SK-N-SH treated with all-trans-retinoic acid at 6 μM for 48 hours (cell line): ENCODE measurements at regions not wholly inside any gene's neighbourhood (a gene's known extent, or its start where the extent isn't known, plus 50 kb on each side); places are given as distances from the start of the nearest gene placed in this dataset.
A peak's percentile ranks its signal among the peaks of the same experiment; 100 is the strongest.

ENCODE experiments used
- ATAC-seq: fragments of 200-7000 bp; cut with Tn5 transposase; 3 replicates; pipeline ENCODE4 v1.9.1; 2020; ENCODE audit warnings: mild to moderate bottlenecking, moderate library complexity
- ARNTL ChIP-seq: fragments of 450-650 bp; formaldehyde crosslinking; IDR thresholded peaks from 2 replicates; pipeline ENCODE4 v1.5.0; 2020; ENCODE audit warnings: low read depth, mild to moderate bottlenecking, moderate library complexity, borderline replicate concordance
- BACH2 ChIP-seq: fragments of 250-450 bp; sonication (Bioruptor Pico); IDR thresholded peaks from 2 replicates; pipeline ENCODE4 v1.9.0; 2021; ENCODE audit warnings: mild to moderate bottlenecking, borderline replicate concordance
- CSDC2 ChIP-seq: fragments of 250-450 bp; sonication (Bioruptor Pico); IDR thresholded peaks from 2 replicates; pipeline ENCODE4 v1.5.0; 2020; ENCODE audit warnings: mild to moderate bottlenecking, moderate library complexity
- GLIS3 ChIP-seq: fragments of 250-450 bp; sonication (Bioruptor Pico); IDR thresholded peaks from 2 replicates; pipeline ENCODE4 v1.5.0; 2020; ENCODE audit warnings: mild to moderate bottlenecking, moderate library complexity
- ISL1 ChIP-seq: fragments of 250-450 bp; sonication (Bioruptor Pico); IDR thresholded peaks from 2 replicates; pipeline ENCODE4 v2.1.2; 2022; ENCODE audit warnings: mild to moderate bottlenecking, moderate library complexity
- OSR1 ChIP-seq: fragments of 250-450 bp; sonication (Bioruptor Pico); IDR thresholded peaks from 2 replicates; pipeline ENCODE4 v1.8.0; 2022; ENCODE audit warnings: moderate library complexity, mild to moderate bottlenecking, inconsistent platforms
- PPARA ChIP-seq: fragments of 250-450 bp; sonication (Bioruptor Pico); IDR thresholded peaks from 2 replicates; pipeline ENCODE4 v1.5.0; 2020; ENCODE audit warnings: mild to moderate bottlenecking, borderline replicate concordance
- RARB ChIP-seq: fragments of 250-450 bp; sonication (Bioruptor Pico); IDR thresholded peaks from 2 replicates; pipeline ENCODE4 v1.8.0; 2021; ENCODE audit warnings: mild to moderate bottlenecking, moderate library complexity
- SNAI2 ChIP-seq: fragments of 250-450 bp; sonication (Bioruptor Pico); IDR thresholded peaks from 2 replicates; pipeline ENCODE4 v1.5.0; 2020; ENCODE audit warnings: mild to moderate bottlenecking, moderate library complexity
- TCF4 ChIP-seq: fragments of 250-450 bp; sonication (Bioruptor Pico); IDR thresholded peaks from 2 replicates; pipeline ENCODE4 v1.8.0; 2021; ENCODE audit warnings: mild to moderate bottlenecking, moderate library complexity, borderline replicate concordance
- TOX ChIP-seq: fragments of 250-450 bp; sonication (Bioruptor Pico); IDR thresholded peaks from 2 replicates; pipeline ENCODE4 v1.8.0; 2021; ENCODE audit warnings: mild to moderate bottlenecking, moderate library complexity, borderline replicate concordance
- ZC3H10 ChIP-seq: fragments of 250-450 bp; sonication (Bioruptor Pico); IDR thresholded peaks from 2 replicates; pipeline ENCODE4 v1.5.1; 2021; ENCODE audit warnings: mild to moderate bottlenecking, moderate library complexity
- ZFP3 ChIP-seq: fragments of 250-450 bp; sonication (Bioruptor Pico); IDR thresholded peaks from 2 replicates; pipeline ENCODE4 v1.5.0; 2020; ENCODE audit warnings: mild to moderate bottlenecking, moderate library complexity
- ZFP30 ChIP-seq: fragments of 450-650 bp; formaldehyde crosslinking; IDR thresholded peaks from 2 replicates; pipeline ENCODE4 v1.5.0; 2022; ENCODE audit warnings: mild to moderate bottlenecking, moderate library complexity
- ZNF70 ChIP-seq: fragments of 450-650 bp; formaldehyde crosslinking; IDR thresholded peaks from 2 replicates; pipeline ENCODE4 v1.5.0; 2020; ENCODE audit warnings: mild to moderate bottlenecking, moderate library complexity
- ZNF8 ChIP-seq: fragments of 450-650 bp; formaldehyde crosslinking; IDR thresholded peaks from 2 replicates; pipeline ENCODE4 v1.5.0; 2020; ENCODE audit warnings: mild to moderate bottlenecking, moderate library complexity
- TF ChIP-seq, protein P1 (sequence below): fragments of 250-450 bp; sonication (Bioruptor Pico); IDR thresholded peaks from 2 replicates; pipeline ENCODE4 v1.5.1; 2020; ENCODE audit warnings: low read depth, mild to moderate bottlenecking, moderate library complexity
- TF ChIP-seq, protein P2 (sequence below): fragments of 250-450 bp; sonication (Bioruptor Pico); IDR thresholded peaks from 2 replicates; pipeline ENCODE4 v1.5.1; 2021; ENCODE audit warnings: mild to moderate bottlenecking, moderate library complexity
- TF ChIP-seq, protein P3 (sequence below): fragments of 250-450 bp; sonication (Bioruptor Pico); IDR thresholded peaks from 2 replicates; pipeline ENCODE4 v1.5.0; 2020; ENCODE audit warnings: mild to moderate bottlenecking, moderate library complexity

DNA sequence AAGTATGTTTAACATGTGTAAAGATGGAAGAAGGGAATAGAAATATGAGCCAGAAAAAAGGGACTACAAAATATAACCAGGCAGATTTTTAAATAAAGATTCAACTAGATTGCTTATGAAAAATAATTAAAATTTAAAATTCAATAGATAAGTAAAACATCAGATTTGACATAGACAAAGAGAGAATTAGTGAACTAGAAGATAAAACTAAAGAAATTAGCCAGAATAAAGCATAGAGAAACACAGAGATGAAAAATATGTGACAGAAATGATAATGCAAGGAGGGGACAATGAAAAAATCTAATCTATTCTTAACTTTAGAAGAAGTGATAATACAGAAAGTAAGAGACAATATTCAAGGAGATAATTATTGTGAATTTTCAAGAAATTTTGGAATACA lies 222.6 kb upstream of the PMFBP1 start:
- no peak for TF ChIP-seq BACH2
- TF ChIP-seq ZFP30 = peak; percentile 94
- no peak for TF ChIP-seq ZNF8 (CRISPR knock-in tag)
- TF ChIP-seq ZNF70 = no peak
- TF ChIP-seq GLIS3 (CRISPR knock-in tag) = no peak
- ATAC-seq = no peak

DNA sequence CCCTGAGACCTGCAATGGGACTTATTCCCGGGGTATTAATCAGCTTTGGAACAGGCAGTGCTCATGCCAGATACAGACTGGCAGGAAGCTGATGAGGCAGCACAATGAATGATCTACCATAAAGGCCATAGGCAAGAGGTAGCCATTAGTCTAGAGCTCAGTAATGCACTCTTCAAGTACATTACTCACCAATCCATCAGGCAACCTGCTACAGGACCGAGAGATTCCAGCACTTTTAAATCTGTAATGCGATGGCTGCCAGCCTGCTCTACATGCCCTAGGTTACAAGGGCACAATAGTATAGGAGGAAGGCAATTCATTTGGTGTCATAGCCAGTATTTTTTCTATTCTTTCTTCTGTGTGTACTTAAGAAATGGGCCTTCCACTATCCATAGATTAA lies 217.8 kb upstream of the PMFBP1 start:
- TF ChIP-seq TOX (CRISPR knock-in tag) = no peak
- no peak for TF ChIP-seq RARB (CRISPR knock-in tag)
- no peak for TF ChIP-seq ISL1 (CRISPR knock-in tag)
- ATAC-seq = no peak

DNA sequence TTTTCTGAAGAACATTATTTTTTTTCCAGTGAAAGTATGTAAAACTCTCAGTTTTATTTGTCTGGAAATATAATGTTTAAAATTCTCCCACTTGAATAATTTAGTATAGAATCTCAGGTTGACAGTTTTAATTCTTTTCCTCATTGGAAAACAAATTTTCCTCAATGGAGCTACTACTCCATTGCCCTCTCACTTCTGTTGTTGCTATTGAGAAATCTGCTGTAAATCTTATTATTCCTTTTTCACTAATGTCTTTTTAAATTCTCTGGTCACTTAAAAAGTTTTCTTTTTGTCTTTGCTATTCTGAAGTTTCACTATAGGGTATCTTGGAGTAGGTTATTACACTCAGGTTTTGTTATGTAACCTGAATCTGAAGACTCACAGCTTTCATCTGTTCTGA lies 216.1 kb upstream of the PMFBP1 start:
- TF ChIP-seq, protein P1, sequence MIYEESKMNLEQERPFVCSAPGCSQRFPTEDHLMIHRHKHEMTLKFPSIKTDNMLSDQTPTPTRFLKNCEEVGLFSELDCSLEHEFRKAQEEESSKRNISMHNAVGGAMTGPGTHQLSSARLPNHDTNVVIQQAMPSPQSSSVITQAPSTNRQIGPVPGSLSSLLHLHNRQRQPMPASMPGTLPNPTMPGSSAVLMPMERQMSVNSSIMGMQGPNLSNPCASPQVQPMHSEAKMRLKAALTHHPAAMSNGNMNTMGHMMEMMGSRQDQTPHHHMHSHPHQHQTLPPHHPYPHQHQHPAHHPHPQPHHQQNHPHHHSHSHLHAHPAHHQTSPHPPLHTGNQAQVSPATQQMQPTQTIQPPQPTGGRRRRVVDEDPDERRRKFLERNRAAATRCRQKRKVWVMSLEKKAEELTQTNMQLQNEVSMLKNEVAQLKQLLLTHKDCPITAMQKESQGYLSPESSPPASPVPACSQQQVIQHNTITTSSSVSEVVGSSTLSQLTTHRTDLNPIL (CRISPR knock-in tag) = no peak
- no peak for TF ChIP-seq ZFP3 (CRISPR knock-in tag)
- TF ChIP-seq TCF4 = no peak
- TF ChIP-seq, protein P2, sequence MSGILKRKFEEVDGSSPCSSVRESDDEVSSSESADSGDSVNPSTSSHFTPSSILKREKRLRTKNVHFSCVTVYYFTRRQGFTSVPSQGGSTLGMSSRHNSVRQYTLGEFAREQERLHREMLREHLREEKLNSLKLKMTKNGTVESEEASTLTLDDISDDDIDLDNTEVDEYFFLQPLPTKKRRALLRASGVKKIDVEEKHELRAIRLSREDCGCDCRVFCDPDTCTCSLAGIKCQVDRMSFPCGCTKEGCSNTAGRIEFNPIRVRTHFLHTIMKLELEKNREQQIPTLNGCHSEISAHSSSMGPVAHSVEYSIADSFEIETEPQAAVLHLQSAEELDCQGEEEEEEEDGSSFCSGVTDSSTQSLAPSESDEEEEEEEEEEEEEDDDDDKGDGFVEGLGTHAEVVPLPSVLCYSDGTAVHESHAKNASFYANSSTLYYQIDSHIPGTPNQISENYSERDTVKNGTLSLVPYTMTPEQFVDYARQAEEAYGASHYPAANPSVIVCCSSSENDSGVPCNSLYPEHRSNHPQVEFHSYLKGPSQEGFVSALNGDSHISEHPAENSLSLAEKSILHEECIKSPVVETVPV (CRISPR knock-in tag) = no peak
- TF ChIP-seq ZC3H10 (CRISPR knock-in tag) = no peak
- ATAC-seq = no peak

DNA sequence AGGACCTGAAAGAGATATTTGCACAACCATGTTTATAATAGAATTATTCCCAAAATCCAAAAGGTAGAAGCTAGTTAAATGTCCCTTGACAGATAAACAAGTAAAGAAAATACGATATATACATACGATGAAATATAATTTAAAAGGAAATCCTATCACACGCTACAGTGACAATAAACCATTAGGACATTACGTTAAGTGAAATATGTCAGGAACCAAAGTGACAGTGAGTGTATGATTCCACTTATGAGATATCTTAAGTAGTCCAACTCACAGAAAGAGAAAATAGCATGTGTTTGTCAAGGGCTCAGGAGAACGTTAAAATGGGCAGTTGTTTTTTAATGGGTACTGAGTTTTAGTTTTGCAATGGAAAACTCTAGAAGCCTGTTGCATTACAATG lies 212.7 kb upstream of the PMFBP1 start:
- TF ChIP-seq PPARA (CRISPR knock-in tag) (no peak), TOX (CRISPR knock-in tag) (no peak), ZNF70 (no peak), SNAI2 (CRISPR knock-in tag) (no peak), ZFP3 (CRISPR knock-in tag) (no peak), ZFP30 (no peak)
- TF ChIP-seq, protein P1 (CRISPR knock-in tag) = no peak
- TF ChIP-seq, protein P3, sequence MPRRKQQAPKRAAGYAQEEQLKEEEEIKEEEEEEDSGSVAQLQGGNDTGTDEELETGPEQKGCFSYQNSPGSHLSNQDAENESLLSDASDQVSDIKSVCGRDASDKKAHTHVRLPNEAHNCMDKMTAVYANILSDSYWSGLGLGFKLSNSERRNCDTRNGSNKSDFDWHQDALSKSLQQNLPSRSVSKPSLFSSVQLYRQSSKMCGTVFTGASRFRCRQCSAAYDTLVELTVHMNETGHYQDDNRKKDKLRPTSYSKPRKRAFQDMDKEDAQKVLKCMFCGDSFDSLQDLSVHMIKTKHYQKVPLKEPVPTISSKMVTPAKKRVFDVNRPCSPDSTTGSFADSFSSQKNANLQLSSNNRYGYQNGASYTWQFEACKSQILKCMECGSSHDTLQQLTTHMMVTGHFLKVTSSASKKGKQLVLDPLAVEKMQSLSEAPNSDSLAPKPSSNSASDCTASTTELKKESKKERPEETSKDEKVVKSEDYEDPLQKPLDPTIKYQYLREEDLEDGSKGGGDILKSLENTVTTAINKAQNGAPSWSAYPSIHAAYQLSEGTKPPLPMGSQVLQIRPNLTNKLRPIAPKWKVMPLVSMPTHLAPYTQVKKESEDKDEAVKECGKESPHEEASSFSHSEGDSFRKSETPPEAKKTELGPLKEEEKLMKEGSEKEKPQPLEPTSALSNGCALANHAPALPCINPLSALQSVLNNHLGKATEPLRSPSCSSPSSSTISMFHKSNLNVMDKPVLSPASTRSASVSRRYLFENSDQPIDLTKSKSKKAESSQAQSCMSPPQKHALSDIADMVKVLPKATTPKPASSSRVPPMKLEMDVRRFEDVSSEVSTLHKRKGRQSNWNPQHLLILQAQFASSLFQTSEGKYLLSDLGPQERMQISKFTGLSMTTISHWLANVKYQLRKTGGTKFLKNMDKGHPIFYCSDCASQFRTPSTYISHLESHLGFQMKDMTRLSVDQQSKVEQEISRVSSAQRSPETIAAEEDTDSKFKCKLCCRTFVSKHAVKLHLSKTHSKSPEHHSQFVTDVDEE (CRISPR knock-in tag) = no peak
- ATAC-seq = no peak

DNA sequence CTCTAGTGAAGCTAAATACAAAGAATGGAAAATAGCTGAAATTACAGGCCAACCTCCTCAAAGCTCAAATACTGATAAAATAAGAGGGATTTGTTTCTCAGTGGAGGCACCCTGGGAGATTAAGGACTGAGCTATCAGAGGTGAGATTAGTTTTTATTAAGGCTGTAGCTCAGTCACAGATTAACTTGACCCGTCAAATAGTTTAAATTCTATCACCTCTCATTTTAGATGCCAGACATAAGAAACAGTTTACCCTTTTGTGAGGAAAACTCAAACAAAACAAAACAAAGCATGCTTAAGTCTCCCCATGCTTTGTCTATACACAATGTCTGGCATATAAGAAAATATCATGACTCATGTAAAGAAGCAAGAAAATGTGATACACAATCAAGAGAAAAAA lies 208.3 kb upstream of the PMFBP1 start:
- ATAC-seq = no peak
- TF ChIP-seq ZFP3 (CRISPR knock-in tag) (no peak), TCF4 (no peak), GLIS3 (CRISPR knock-in tag) (no peak), ISL1 (CRISPR knock-in tag) (no peak), OSR1 (no peak), ZNF70 (no peak), ZFP30 (no peak), RARB (CRISPR knock-in tag) (no peak), ZC3H10 (CRISPR knock-in tag) (no peak), TOX (CRISPR knock-in tag) (no peak), BACH2 (no peak), PPARA (CRISPR knock-in tag) (no peak), ARNTL (CRISPR knock-in tag) (no peak), CSDC2 (CRISPR knock-in tag) (no peak)
- TF ChIP-seq, protein P3 (CRISPR knock-in tag) = no peak
- TF ChIP-seq, protein P2 (CRISPR knock-in tag) = no peak
- TF ChIP-seq, protein P1 (CRISPR knock-in tag) = no peak
- TF ChIP-seq, all 23 proteins: peak for 0
